ENCODE measurements at regions not wholly inside any gene's neighbourhood (a gene's known extent, or its start where the extent isn't known, plus 50 kb on each side); places are given as distances from the start of the nearest gene placed in this dataset.

- no peak for DNase-seq
Observed at GRCh38 chr7:13047061-13047460, 359.6 kb downstream of the ARL4A start.

- DNase-seq: no peak
Observed at GRCh38 chr7:13049946-13050345, 362.5 kb downstream of the ARL4A start.

- DNase-seq: no peak
Observed at GRCh38 chr7:13050703-13051102, 363.3 kb downstream of the ARL4A start.

GRCh38 chr7:13055732-13056368, 368.4 kb downstream of the ARL4A start:
- DNase-seq: no peak

- no peak for DNase-seq
Observed at GRCh38 chr7:13057462-13058200, 370.2 kb downstream of the ARL4A start.

- DNase-seq: no peak
Observed at GRCh38 chr7:13060173-13060572, 372.7 kb downstream of the ARL4A start.

- DNase-seq: no peak
Observed at GRCh38 chr7:13061115-13061514, 373.7 kb downstream of the ARL4A start.

GRCh38 chr7:13062631-13063030, 375.2 kb downstream of the ARL4A start:
- no peak for DNase-seq

- no peak for DNase-seq
Observed at GRCh38 chr7:13067036-13067435, 379.6 kb downstream of the ARL4A start.

GRCh38 chr7:13068032-13068431, 380.6 kb downstream of the ARL4A start:
- no peak for DNase-seq

- DNase-seq: no peak
Observed at GRCh38 chr7:13069841-13070240, 382.4 kb downstream of the ARL4A start.

GRCh38 chr7:13072014-13072413, 384.6 kb downstream of the ARL4A start:
- no peak for DNase-seq

GRCh38 chr7:13077466-13077865, 390.0 kb downstream of the ARL4A start:
- no peak for DNase-seq

- no peak for DNase-seq
Observed at GRCh38 chr7:13078105-13078504, 390.7 kb downstream of the ARL4A start.

- no peak for DNase-seq
Observed at GRCh38 chr7:13090959-13091358, 403.5 kb downstream of the ARL4A start.

- no peak for DNase-seq
Observed at GRCh38 chr7:13091974-13092707, 404.7 kb downstream of the ARL4A start.

GRCh38 chr7:13092708-13093005, 405.2 kb downstream of the ARL4A start:
- no peak for DNase-seq

GRCh38 chr7:13093160-13093559, 405.7 kb downstream of the ARL4A start:
- no peak for DNase-seq

- no peak for DNase-seq
Observed at GRCh38 chr7:13097499-13097898, 410.1 kb downstream of the ARL4A start.

GRCh38 chr7:13098161-13098560, 410.7 kb downstream of the ARL4A start:
- DNase-seq: no peak

GRCh38 chr7:13099154-13099795, 411.8 kb downstream of the ARL4A start:
- no peak for DNase-seq

- no peak for DNase-seq
Observed at GRCh38 chr7:13104128-13104527, 416.7 kb downstream of the ARL4A start.

GRCh38 chr7:13105209-13105608, 417.8 kb downstream of the ARL4A start:
- no peak for DNase-seq

GRCh38 chr7:13106513-13106912, 419.1 kb downstream of the ARL4A start:
- no peak for DNase-seq
